KMS-11 (cell line): ENCODE measurements at regions not wholly inside any gene's neighbourhood (a gene's known extent, or its start where the extent isn't known, plus 50 kb on each side); places are given as distances from the start of the nearest gene placed in this dataset.

ENCODE experiments used
- H2AFZ ChIP-seq: fragments of 200-600 bp; sonication (generic); 2 replicates; pipeline ENCODE4 v1.6.1; 2016; ENCODE audit warnings: antibody characterized with exemption, mixed run types, low read depth
- H3K27ac ChIP-seq: fragments of 200-600 bp; sonication (generic); 2 replicates; pipeline ENCODE4 v1.6.1; 2016; ENCODE audit warnings: mild to moderate bottlenecking, mixed run types
- H3K27me3 ChIP-seq: fragments of 200-600 bp; sonication (generic); 2 replicates; pipeline ENCODE4 v1.6.1; 2017; ENCODE audit warnings: mild to moderate bottlenecking, low read depth, mixed run types, moderate library complexity; ENCODE audit not compliant: insufficient read depth
- H3K36me3 ChIP-seq: fragments of 200-600 bp; sonication (generic); 2 replicates; pipeline ENCODE4 v1.6.1; 2017; ENCODE audit warnings: mild to moderate bottlenecking, mixed run types; ENCODE audit not compliant: insufficient read depth
- H3K4me1 ChIP-seq: fragments of 200-600 bp; sonication (generic); 2 replicates; pipeline ENCODE4 v1.6.1; 2016; ENCODE audit warnings: mild to moderate bottlenecking, low read depth, mixed run types; ENCODE audit not compliant: poor library complexity, severe bottlenecking
- H3K4me2 ChIP-seq: fragments of 200-600 bp; sonication (generic); 2 replicates; pipeline ENCODE4 v1.7.0; 2016; ENCODE audit warnings: mild to moderate bottlenecking, mixed run types
- H3K4me3 ChIP-seq: fragments of 200-600 bp; sonication (generic); IDR thresholded peaks from 2 replicates; pipeline ENCODE4 v1.6.1; 2017; ENCODE audit warnings: low read depth, low read length, mixed read lengths; ENCODE audit not compliant: insufficient read depth
- H3K79me2 ChIP-seq: fragments of 200-600 bp; sonication (generic); 2 replicates; pipeline ENCODE4 v1.6.1; 2016; ENCODE audit warnings: low read depth, mixed run types; ENCODE audit not compliant: insufficient read depth
- H3K9ac ChIP-seq: fragments of 200-600 bp; sonication (generic); 2 replicates; pipeline ENCODE4 v1.6.1; 2016; ENCODE audit warnings: mild to moderate bottlenecking, mixed run types
- H4K20me1 ChIP-seq: fragments of 200-600 bp; sonication (generic); 2 replicates; pipeline ENCODE4 v1.6.1; 2016; ENCODE audit warnings: mild to moderate bottlenecking, mixed run types; ENCODE audit not compliant: insufficient read depth
- CTCF ChIP-seq: fragments of 200-600 bp; sonication (generic); conservative IDR thresholded peaks from 2 replicates; pipeline ENCODE4 v1.6.1; 2017; ENCODE audit warnings: low read depth, mild to moderate bottlenecking, antibody characterized with exemption, low read length, moderate library complexity, mixed read lengths

- TF ChIP-seq CTCF, result no peak
- no peak overlapping the region for H3K4me2 ChIP-seq
- H3K9ac ChIP-seq, result no peak overlapping the region
- H2AFZ ChIP-seq, result no peak overlapping the region
- no peaks in the 10 kb centered on the region for H3K27me3 ChIP-seq
- H3K4me3 ChIP-seq, result no peak overlapping the region
- no peaks in the 10 kb centered on the region for H3K36me3 ChIP-seq
- H3K4me1 ChIP-seq, result no peaks in the 10 kb centered on the region
- H3K27ac ChIP-seq, result no peak overlapping the region
- no peaks in the 10 kb centered on the region for H3K79me2 ChIP-seq
- no peaks in the 10 kb centered on the region for H4K20me1 ChIP-seq
Measured at GRCh38 chr15:47429376-47429775, 287.9 kb upstream of the SEMA6D start.

- no peaks in the 10 kb centered on the region for H3K4me1 ChIP-seq
- H2AFZ ChIP-seq, result no peak overlapping the region
- H3K27me3 ChIP-seq, result no peaks in the 10 kb centered on the region
- no peak overlapping the region for H3K4me2 ChIP-seq
- no peaks in the 10 kb centered on the region for H4K20me1 ChIP-seq
- H3K4me3 ChIP-seq, result no peak overlapping the region
- no peaks in the 10 kb centered on the region for H3K79me2 ChIP-seq
- no peak for TF ChIP-seq CTCF
- no peaks in the 10 kb centered on the region for H3K36me3 ChIP-seq
- H3K9ac ChIP-seq, result no peak overlapping the region
- H3K27ac ChIP-seq, result no peak overlapping the region
Measured at GRCh38 chr15:47431501-47431900, 285.8 kb upstream of the SEMA6D start.

- no peak for TF ChIP-seq CTCF
- no peaks in the 10 kb centered on the region for H3K79me2 ChIP-seq
- H3K27ac ChIP-seq, result no peak overlapping the region
- H3K4me3 ChIP-seq, result no peak overlapping the region
- no peak overlapping the region for H2AFZ ChIP-seq
- H3K4me2 ChIP-seq, result no peak overlapping the region
- H3K27me3 ChIP-seq, result no peaks in the 10 kb centered on the region
- H3K9ac ChIP-seq, result no peak overlapping the region
- no peaks in the 10 kb centered on the region for H3K36me3 ChIP-seq
- H3K4me1 ChIP-seq, result no peaks in the 10 kb centered on the region
- H4K20me1 ChIP-seq, result no peaks in the 10 kb centered on the region
Measured at GRCh38 chr15:47432826-47433225, 284.5 kb upstream of the SEMA6D start.

GRCh38 chr15:47434596-47434995 is 282.7 kb upstream of the SEMA6D start:
- Histone ChIP-seq H3K4me3 (no peak overlapping the region), H3K9ac (no peak overlapping the region), H3K4me2 (no peak overlapping the region), H3K27me3 (no peaks in the 10 kb centered on the region), H3K27ac (no peak overlapping the region), H2AFZ (no peak overlapping the region), H3K79me2 (no peaks in the 10 kb centered on the region), H4K20me1 (no peaks in the 10 kb centered on the region), H3K36me3 (no peaks in the 10 kb centered on the region), H3K4me1 (no peaks in the 10 kb centered on the region)
- no peak for TF ChIP-seq CTCF

- no peak overlapping the region for H3K4me2 ChIP-seq
- no peaks in the 10 kb centered on the region for H3K36me3 ChIP-seq
- no peak overlapping the region for H3K27ac ChIP-seq
- no peaks in the 10 kb centered on the region for H3K4me1 ChIP-seq
- H4K20me1 ChIP-seq, result no peaks in the 10 kb centered on the region
- no peaks in the 10 kb centered on the region for H3K27me3 ChIP-seq
- no peak overlapping the region for H3K4me3 ChIP-seq
- no peak overlapping the region for H2AFZ ChIP-seq
- no peaks in the 10 kb centered on the region for H3K79me2 ChIP-seq
- no peak overlapping the region for H3K9ac ChIP-seq
- no peak for TF ChIP-seq CTCF
Measured at GRCh38 chr15:47437491-47437890, 279.8 kb upstream of the SEMA6D start.
